ENCODE measurements at regions not wholly inside any gene's neighbourhood (a gene's known extent, or its start where the extent isn't known, plus 50 kb on each side); places are given as distances from the start of the nearest gene placed in this dataset.
A peak's percentile ranks its signal among the peaks of the same experiment; 100 is the strongest.
"Not testable (repeated sequence)": the region's sequence is repeated elsewhere in the genome, so short reads cannot be mapped to it uniquely, and the experiment has no call there.

DNA sequence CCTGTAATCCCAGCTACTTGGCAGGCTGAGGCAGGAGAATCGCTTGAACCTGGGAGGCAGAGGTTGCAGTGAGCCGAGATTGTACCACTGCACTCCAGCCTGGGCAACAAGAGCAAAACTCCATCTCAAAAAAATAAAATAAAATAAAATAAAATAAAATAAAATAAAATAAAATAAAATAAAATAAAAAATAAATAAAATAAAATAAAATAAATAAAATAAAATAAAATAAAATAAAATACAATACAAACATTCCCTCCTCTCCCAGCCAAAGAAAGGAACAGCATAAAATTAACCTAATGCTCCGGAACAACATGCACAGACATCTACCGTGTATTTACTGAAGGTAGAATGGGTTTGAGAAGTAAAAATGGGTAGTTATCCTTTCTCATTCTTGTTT is 521.9 kb upstream of the FAM174A start:
- ATAC-seq: not testable (repeated sequence)

DNA sequence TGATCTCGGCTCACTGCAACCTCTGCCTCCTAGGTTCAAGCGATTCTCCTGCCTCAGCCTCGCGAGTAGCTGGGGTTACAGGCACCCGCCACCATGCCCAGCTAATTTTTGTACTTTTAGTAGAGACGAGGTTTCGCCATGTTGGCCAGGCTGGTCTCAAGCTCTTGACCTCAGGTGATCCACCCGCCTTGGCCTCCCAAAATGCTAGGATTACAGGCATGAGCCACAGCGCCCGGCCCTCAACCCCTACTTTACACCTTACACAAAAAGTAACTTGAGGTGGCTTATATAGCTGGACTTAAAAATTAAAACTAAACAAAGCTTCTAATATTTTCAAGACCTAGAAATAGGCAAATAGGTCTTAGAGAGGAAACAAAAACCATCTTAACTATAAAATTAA is 524.0 kb upstream of the FAM174A start:
- not testable (repeated sequence) for ATAC-seq

DNA sequence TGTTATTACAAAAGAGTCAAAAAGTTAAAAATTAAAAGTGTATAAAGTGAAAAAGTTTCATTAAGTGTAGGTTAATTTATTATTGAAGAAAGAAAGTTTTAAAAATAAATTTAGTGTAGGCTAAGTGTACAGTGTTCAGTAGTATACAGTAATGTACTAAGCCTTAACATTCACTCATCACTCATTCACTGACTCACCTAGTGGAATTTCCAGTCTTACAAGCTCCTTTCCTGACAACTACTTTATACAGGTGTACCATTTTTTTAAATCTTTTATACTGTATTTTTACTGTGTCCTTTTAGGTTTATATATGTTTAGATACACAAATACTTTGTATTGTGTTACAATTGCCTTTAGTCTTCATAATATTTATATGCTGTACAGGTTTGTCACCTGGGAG is 530.2 kb upstream of the FAM174A start:
- ATAC-seq: peak; percentile 91

DNA sequence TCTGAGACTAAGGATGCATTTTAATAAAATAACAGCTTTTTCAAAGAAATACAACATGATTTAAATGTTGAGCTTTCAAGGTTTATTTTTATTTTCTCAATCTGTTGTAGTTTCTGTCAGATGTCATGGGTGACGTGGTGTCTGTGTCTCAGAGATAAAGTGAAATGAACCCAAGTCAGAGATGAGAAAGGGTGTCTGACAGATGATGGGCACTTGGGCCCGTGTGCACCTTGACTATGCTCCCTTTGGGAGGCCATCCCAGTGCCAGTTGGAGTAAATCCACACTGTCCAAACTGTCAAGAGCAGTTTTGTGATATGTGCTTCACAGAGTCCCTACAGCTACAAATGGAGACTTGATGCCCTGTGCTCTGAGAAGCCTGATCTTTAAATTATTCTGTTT is 536.9 kb upstream of the FAM174A start:
- ATAC-seq: no peak

DNA sequence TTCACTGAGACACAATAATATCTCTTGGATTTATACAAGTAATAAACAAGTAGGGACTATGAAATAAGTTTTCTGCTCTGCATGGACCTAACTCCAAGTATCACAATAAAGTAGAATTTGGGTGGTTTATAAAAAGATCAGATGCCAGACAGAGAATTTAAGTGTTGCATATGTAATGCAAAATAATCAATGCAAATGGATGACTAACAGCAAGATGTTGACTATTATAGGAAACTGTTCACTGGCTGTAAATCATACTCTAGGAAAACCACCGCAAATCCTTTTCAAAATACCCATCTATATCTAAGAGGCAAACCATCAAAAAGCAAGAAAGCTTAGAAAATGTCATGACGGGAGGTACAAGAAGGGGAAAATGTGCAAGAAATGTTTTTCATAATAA is 539.8 kb upstream of the FAM174A start:
- ATAC-seq: no peak

DNA sequence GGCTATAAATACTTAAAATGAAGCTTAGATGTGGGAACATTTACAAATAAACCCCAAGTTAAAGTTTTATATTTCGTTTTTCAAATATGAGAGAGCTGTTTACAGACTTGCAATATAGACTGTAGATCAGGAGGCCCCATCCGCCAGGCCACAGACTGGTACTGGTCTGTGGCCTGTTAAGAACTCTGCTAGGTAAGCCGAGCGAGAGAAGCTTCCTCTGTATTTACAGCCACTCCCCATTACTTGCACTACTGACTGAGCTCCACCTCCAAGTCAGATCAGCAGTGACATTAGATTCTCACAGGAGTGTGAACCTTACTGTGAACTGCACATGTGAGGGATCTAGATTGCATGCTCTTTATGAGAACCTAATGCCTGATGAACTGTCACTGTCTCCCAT is 561.4 kb upstream of the FAM174A start:
- no peak for ATAC-seq

DNA sequence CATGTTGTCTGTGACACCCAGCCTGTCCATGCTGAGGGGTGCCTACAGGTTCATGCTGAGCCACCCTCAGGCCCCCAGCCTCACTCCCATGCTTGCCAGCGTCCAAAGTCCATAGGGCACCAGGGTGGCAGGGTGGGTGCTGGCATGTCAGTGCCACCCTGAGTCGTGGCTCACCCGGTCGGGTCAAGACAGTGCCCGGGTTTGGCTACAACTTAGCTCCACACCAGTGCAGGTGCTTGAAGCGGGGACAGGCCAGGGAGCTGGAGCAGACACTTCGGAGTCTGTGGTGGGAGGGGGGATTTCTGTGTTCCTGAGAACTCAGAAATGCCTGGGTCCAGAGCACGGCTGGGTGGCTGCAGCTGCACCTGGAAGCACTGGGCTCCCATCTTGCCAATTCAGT is 579.2 kb upstream of the FAM174A start:
- no peak for ATAC-seq

DNA sequence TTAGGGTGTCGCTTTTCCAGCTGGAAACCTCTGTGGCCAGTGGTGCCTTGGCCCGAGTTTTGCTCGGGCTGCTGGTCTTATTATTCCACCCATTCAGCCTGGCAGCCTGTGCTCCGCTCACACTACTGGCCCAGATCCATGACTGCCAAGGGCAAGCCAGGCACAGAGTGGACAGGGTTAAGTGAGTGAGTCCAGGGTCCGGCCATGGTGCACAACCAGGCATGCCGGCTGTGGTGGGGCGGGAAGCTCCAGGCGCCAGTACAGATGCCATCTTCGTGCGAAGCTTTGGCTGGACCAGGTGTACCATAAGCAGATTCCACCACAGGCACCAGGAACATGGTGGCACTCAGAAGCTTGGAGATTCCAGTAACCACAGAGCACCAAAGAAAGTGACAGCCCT is 580.2 kb upstream of the FAM174A start:
- no peak for ATAC-seq

DNA sequence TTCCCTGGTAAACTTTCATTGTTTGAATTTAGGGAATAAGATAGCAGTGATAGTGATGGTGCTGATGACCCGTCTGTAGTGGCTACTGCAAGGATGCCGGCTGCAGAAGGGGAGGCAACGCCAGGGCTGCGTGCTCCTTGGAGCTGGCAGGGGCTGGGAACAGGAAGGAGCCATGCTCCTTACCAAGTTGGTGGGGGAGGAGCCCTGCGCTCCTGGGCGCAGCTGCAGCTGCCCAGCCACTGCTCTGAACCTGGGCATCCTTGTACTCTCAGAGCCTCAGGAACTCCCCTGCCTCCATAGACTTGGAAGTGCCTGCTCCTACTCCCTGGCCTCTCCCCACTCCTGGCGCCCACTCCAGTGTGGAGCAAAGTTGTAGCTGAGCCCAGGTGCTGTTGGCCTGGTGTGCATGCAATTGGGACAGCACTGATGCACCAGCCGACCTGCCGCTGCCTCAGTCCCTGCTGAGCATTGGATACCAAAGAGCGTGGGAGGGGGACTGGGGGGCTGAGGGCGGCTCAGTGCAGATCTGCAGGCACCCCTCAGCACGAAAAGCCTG is 585.1 kb upstream of the FAM174A start:
- ATAC-seq: no peak

DNA sequence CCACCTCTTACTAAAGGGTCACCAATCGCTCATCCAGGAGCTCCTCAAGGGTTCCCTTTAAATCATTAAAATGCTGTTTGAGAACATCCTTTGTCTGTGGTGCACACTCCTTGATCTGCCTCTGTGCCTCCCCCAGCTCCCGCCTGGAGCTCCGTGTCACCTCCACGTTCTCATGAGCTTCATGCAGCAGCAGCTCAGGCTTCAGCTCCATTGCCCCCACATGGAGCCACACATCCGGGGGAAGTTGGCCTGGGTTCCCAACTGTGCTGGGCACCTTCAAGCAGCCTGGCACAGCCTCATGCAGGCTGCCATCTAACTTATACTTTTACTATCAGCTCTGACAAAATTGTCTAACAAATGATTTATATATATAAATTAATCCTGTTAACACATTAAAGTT is 585.8 kb upstream of the FAM174A start:
- ATAC-seq: no peak

DNA sequence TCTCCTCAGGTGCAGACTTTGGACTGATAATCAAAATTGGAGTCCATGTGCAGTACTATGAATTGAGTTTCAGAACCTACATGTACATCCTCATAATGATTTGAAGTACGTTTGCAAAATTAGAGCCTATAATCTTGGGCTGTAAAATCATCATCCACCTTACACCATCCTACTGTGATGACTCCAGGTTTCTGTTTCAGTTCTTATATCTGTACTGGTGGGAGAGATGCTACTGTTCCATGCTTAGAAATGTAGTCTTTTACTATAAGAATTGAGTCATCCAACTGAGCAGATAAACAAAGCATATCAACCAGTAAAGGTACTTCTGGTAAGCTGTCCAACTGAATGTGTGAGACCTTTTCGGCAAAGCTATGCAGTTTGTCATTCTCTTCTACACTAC is 586.3 kb upstream of the FAM174A start:
- no peak for ATAC-seq

DNA sequence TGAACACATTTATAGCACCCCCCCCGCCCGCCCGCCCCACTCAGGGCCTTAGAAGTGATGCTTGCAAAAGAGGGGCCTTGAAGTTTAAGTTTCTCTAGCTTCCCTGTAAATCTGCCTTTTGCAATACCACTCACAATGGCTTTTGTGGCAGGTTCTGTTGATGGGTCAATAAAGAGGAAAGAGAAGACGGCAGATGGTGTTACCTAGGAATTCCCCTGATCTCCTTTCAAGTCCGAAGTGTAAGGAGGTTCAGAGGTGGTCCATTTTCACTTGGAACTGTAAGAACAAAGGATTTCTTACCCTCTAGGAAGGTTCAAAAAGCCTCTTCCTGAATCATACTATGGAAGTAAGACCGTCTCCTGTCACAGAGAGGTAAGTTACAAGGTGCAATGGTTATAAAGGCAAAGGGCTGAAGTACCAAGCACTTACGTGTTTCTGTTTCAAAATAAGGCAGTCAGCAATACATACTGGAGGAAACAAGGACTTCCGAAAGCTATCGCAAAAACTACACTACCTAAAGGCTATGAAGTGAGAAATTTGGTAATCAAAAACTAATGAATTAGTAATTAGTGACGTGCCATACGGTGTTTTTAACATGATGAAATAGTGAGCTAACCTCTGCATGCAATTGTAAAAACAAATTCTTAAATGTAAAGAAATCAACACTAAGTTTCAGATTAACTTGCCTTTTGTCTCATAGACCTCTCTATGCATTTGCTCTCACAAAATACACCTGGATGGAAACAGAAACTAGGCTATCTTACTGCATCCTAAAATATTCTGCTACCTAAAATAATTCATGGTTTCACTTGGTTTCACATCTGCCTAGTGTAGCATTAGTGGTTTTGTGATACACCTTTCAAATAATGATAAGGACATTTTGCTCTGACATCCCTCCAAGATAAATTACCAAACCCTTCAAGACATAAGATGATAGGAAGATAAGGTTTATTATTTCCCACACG is 589.4 kb upstream of the FAM174A start:
- no peak for ATAC-seq

DNA sequence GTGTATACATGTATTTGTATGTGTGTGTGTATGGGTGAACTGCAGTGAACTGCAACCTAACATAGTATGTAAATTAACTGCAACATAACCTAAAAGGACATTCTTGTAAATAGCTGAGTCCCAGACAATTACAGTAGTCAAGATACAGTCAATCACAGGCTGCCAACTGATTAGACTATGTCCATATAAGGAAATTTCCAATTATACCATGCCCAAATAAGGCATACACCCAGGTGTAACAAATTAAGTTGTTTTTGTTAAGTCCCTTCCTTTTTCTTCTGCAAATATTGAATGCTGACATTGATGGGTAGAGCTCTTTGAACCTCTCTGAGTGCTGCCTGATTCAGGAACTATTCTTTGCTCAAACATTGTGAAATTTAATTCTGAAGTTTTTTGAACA is 594.6 kb upstream of the FAM174A start:
- ATAC-seq: no peak

DNA sequence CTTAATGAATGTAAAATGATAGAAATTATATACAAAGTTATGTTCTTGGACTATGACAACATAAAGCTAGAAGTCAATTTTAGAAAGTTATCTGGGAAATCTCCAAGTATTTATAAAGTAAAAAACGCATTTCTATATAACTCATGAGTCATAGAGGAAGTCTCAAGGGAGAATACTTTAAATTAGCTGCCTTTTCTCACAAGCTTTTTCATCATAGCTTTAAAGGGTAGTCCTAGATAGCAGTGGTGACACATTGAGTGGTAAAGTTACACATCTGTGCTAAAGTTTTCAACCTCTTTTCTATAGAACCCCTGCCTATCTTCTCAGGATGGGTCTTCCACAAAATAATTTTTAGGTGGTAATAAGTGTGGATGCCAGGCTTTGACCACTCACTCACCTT is 598.3 kb upstream of the FAM174A start:
- no peak for ATAC-seq

DNA sequence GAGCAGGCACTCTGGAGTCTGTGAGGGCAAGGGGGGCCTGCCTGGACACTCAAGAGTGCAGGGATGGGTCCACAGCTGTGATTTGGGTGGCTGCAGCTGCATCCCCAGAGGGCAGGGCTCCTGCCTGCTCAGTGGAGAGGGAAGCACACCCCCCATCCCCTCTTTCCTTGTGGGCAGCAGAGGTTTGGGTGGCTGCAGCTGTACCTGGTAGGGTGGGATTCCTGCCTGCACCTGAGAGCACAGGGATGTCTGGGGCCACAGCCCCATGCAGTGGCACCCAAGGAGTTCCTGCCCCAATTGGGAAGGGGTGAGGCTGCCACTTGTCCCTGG is 605.4 kb upstream of the FAM174A start:
- ATAC-seq: peak; percentile 15

DNA sequence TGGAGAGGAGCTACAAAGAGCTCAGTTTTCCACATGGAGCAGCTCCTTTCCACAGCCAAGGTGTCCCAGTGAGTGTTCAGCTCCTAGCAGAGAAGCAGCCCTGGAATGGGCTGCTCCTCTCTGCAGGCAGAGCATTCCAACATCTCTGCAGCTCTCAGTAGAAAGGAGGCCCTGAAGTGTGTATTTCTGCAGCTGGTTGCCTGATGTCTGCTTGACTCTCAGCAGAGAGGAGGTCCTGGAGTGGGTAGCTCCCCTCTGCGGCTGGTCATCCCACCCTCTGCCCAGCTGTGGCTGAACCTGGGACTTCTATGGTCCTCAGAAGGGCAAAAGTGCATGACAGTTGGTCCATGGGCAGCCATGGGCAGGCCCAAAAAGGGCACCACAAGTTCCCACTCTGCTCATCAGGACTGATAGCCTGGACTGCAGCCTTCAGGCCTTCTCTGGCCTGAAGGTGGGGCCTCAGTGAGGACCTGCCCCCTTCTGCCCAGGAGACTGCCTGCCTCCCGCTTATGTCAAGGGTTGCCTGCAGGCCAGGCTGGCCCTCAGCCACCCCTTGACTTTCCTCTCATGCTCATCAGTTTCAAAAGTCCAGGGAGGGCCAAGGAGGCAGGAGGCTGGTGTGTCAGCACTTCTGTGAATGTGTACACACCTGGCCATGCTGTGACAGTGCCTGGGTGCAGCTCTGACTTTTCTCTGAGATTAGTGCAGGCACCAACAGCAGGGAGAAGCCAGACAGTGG is 605.9 kb upstream of the FAM174A start:
- no peak for ATAC-seq

DNA sequence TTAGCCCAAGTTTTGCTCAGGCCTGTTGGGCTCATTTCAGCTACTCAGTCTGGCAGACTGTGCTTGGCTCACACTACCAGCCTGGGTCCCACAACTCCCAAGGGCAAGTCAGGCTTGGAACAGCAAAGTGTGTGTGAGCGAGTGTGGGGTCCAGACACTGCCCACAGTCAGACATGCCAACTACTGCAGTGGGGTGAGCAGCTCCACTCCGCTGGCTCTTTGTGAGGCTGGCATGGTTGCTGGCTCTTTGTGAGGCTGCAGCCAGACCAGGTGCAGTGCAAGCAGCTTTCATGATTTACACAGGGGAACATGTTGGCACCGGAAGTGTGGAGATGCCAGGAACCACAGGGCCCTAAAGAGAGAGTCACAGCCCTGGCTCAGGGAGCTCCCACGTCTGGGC is 606.7 kb upstream of the FAM174A start:
- ATAC-seq: no peak

DNA sequence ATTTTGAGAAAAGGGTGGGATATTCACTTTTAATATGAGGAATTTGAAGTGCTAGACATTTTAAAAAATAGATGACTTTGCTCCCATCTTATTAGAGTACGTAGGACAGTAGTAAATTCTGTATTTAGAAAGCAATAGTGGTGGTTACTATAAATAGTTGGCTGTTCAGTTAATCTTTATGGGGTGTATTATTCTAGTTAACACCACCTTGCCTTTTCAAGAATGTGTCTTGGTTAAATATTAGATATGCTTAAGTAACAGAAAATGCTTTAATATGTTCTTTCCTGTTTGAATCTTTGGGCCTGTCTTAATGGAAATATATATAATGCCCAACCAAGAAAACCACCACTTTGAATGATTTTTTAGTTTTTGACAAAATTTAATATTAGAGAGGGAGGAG is 608.7 kb upstream of the FAM174A start:
- ATAC-seq: no peak

DNA sequence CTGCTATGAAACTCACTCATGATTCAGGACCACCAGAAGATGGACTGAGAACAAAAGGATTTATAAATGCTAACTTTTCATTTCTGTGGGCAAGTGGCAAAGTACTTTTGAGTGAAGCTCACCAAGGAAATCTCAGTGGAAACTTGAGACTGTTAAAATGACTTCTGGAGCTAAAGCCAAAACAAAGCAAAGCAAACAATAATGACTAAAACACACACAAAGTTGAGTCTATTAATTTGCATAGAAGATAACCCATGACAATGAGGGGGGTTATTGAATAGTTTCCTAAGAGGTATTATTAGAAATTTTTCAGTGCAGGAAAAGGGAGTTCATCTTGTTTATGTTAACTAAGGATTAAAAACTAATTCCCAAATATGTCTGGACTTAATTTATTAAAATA is 612.8 kb upstream of the FAM174A start:
- ATAC-seq: no peak

DNA sequence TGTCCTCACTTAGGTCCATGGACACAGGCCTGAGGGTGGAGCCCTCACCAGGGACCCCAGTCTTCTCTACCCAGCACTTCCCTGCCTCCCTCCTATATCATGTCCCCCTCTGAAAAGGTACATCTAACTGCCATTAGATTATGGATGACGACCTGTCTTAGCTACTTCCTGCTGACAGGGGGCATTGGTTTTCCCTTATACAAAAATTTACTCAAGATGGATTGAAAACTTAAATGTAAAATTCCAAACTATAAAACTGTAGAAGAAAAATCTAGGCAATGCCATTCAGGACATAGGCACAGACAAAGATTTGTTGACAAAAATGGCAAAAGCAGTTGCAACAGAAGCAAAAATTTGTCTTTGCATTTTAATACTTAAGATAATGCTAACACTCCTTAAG is 623.2 kb upstream of the FAM174A start:
- no peak for ATAC-seq

DNA sequence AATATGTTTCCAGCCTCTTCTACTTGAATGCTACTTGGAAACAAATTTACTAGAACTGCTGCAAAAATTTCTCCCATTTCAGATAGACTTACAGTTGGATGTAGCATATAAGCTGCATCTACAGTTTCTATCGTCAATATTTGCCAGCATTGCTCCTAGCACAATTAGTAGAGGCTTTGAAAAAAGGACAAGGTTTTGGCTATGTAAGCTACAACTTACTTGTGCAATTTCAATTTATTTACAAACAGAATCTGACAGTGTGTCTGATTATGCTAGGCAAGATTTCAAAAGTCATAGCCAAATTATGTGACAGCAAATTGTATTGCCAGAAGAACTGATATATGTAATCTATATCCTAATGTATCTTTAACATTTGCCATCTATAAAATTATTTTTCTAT is 628.4 kb upstream of the FAM174A start:
- no peak for ATAC-seq

DNA sequence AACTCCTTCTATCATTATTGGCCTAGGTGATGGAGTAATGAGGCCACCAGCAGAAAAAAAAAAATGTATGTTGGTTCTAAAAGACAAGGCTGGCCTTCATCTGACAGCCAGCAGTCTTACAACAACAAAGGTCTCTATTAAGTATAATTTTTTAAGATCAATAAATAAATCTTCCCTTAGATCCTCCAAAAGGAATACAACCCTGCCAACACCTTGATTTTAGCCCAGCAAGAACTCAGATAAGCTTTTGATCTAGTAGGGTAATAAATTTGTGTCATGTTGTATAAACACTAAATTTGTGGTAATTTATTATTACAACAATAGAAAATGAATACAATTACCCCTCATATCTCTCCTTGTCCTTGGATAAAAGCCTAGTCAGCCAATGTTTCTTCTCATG is 633.2 kb upstream of the FAM174A start:
- no peak for ATAC-seq

DNA sequence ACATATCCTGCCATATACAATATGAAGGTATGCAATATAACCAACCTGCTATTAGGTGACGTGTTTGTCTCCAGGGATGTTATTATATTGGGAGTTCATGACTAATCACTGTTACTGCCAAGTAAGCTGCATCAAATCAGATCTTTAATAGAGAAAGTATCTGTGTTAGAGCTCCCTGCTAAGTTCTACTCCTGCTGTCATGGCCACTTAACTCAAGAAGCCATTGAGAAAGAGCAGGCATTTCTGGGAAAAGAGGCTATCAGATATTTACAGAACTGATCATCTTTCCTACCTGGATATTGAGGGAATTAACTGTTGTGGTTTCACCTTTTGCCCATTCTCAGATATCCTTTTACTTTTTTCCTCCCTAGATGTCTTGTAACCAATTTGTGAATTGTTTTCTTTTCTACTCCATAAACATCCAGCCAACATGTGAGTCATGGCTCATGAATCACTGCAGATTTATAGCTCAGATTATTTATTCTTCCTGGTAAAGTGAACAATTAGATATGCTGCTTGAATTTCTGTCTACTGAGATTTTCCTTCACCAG is 634.8 kb upstream of the FAM174A start:
- ATAC-seq: no peak
